K562 (cell line): ENCODE measurements at regions not wholly inside any gene's neighbourhood (a gene's known extent, or its start where the extent isn't known, plus 50 kb on each side); places are given as distances from the start of the nearest gene placed in this dataset.

ENCODE experiments used
- ATAC-seq: fragments of 200-7000 bp; cut with Tn5 transposase; 3 replicates; pipeline ENCODE4 v1.9.1; 2020; ENCODE audit warnings: moderate library complexity
- BruUV-seq: library from RNA; stranded (reverse); fragments of 400-500 nt; replicated peaks from 2 replicates; lab custom pipeline; 2021; lab: Mats Ljungman, UMichigan
- CTCF ChIA-PET: fragments of 300-600 bp; formaldehyde crosslinking; extraction: SDS; loops from one replicate; lab custom pipeline; 2021; ENCODE audit warnings: low intra/inter-chr PET ratio; lab: Yijun Ruan, JAX
- POLR2A ChIA-PET: fragments of 300-600, 350-650 bp; sonication (Branson Sonifier 250); formaldehyde crosslinking; extraction: SDS; loops from one replicate; lab custom pipeline; 2021; ENCODE audit warnings: antibody characterized with exemption, inconsistent platforms; lab: Yijun Ruan, JAX
- DNase-seq, 4 experiments: peaks; one replicate each; pipeline versions ENCODE4 v3.0.0 to v3.0.0-alpha.2; 2011 to 2018; ENCODE audit warnings: low spot score in 3 of 4, mixed read lengths in 3 of 4; ENCODE audit errors: extremely low read depth in 1 of 4
- FAIRE-seq: peaks from 2 replicates; lab custom pipeline; 2011; peaks lifted over from hg19 to GRCh38; lab: Jason Lieb, UNC
- H2AFZ ChIP-seq: 2 replicates; pipeline ENCODE4 v1.6.0; 2011; ENCODE audit warnings: low read depth, low read length, control low read depth, inconsistent platforms
- H3K27ac ChIP-seq: fragments of 200-600 bp; 3 replicates; pipeline ENCODE4 v1.8.0; 2011; ENCODE audit warnings: low read depth, mild to moderate bottlenecking, control low read depth, inconsistent platforms, low read length, moderate library complexity, mixed read lengths; ENCODE audit errors: extremely low read depth
- H3K27me3 ChIP-seq, 2 experiments: fragments of 300-600 bp in 1 of 2; 2 replicates in 1 of 2; 3 replicates in 1 of 2; pipeline versions ENCODE4 v1.6.0 to v1.8.0; 2011; ENCODE audit warnings: inconsistent platforms in 2 of 2, low read length in 2 of 2, mild to moderate bottlenecking in 1 of 2, mixed read lengths in 1 of 2, moderate library complexity in 1 of 2; ENCODE audit not compliant: control insufficient read depth in 2 of 2, insufficient read depth in 2 of 2
- H3K36me3 ChIP-seq: fragments of 300-600 bp; 3 replicates; pipeline ENCODE4 v1.8.0; 2011; ENCODE audit warnings: mild to moderate bottlenecking, low read length, inconsistent platforms; ENCODE audit not compliant: control insufficient read depth, insufficient read depth
- H3K4me1 ChIP-seq, 2 experiments: fragments of 200-600 bp in 1 of 2; replicated peaks in 1 of 2; 2 replicates in 1 of 2; 3 replicates in 1 of 2; pipeline versions ENCODE4 v1.5.1 to v1.8.0; 2011; ENCODE audit warnings: inconsistent platforms in 2 of 2, low read length in 2 of 2, mild to moderate bottlenecking in 1 of 2, mixed read lengths in 1 of 2, moderate library complexity in 1 of 2; ENCODE audit not compliant: control insufficient read depth in 2 of 2, insufficient read depth in 2 of 2
- H3K4me2 ChIP-seq: 2 replicates; pipeline ENCODE4 v1.6.1; 2011; ENCODE audit warnings: low read length, control low read depth, inconsistent platforms, mixed read lengths; ENCODE audit not compliant: insufficient read depth
- H3K4me3 ChIP-seq: fragments of 200-600 bp; sonication (generic), shearing (Covaris generic); 2 replicates; pipeline ENCODE4 v1.5.1; 2016; ENCODE audit warnings: control low read depth, inconsistent platforms
- H3K79me2 ChIP-seq: fragments of 200-600 bp; 3 replicates; pipeline ENCODE4 v1.8.0; 2011; ENCODE audit warnings: low read length, inconsistent platforms; ENCODE audit not compliant: control insufficient read depth, insufficient read depth
- H3K9ac ChIP-seq, 2 experiments: 2 replicates each; pipeline versions ENCODE4 v1.6.0 to v1.6.1; 2011; ENCODE audit warnings: low read depth in 2 of 2, low read length in 2 of 2, control low read depth in 1 of 2, inconsistent platforms in 1 of 2, mild to moderate bottlenecking in 1 of 2, mixed read lengths in 1 of 2; ENCODE audit not compliant: insufficient read depth in 1 of 2
- H3K9me1 ChIP-seq: one replicate; pipeline ENCODE4 v1.6.0; 2011; ENCODE audit warnings: inconsistent platforms, mild to moderate bottlenecking, low read length, moderate library complexity; ENCODE audit not compliant: control insufficient read depth, insufficient read depth
- H3K9me3 ChIP-seq: replicated peaks from 2 replicates; pipeline ENCODE4 v1.5.1; 2011; ENCODE audit warnings: low read depth, low read length, inconsistent platforms; ENCODE audit not compliant: control insufficient read depth, insufficient read depth
- H4K20me1 ChIP-seq: replicated peaks from 2 replicates; pipeline ENCODE4 v1.6.1; 2011; ENCODE audit warnings: low read length, inconsistent platforms, mixed read lengths; ENCODE audit not compliant: control insufficient read depth, insufficient read depth
- CHAMP1 ChIP-seq: fragments of 450-650 bp; IDR thresholded peaks from 2 replicates; pipeline ENCODE4 v1.6.1; 2016; ENCODE audit warnings: mild to moderate bottlenecking
- RBM17 ChIP-seq: fragments of 200-400 bp; formaldehyde crosslinking; IDR thresholded peaks from 2 replicates; pipeline ENCODE4 v1.6.1; 2017; ENCODE audit warnings: low read depth, mild to moderate bottlenecking, low read length, borderline replicate concordance
- THRA ChIP-seq: fragments of 450-650 bp; IDR thresholded peaks from 2 replicates; pipeline ENCODE4 v1.6.1; 2017; ENCODE audit warnings: mild to moderate bottlenecking, moderate library complexity
- ZFX ChIP-seq: sonication (generic); formaldehyde crosslinking; IDR thresholded peaks from 2 replicates; pipeline ENCODE4 v1.8.0; 2022; ENCODE audit warnings: mild to moderate bottlenecking, missing genetic modification reagents, moderate library complexity
- WGBS: fragments of 100-300 bp; shearing (Covaris generic); methylation state at CpG from one replicate; pipeline ENCODE4 v1.1.6; 2016; ENCODE audit warnings: low coverage, mixed read lengths; ENCODE audit not compliant: insufficient coverage; ENCODE audit errors: missing lambda C conversion rate; 5-methylcytosine and 5-hydroxymethylcytosine counted together
- in situ Hi-C: fragments of 300-500 bp; cut with MboI; formaldehyde crosslinking; loops from 4 replicates; pipeline ENCODE4 v1.15.0; 2018; ENCODE audit warnings: inconsistent platforms, mixed read lengths
- intact Hi-C: fragments of 100-400 bp; cut with micrococcal nuclease; formaldehyde crosslinking; loops from 2 replicates; pipeline ENCODE4 v1.14.2; 2022

- TF ChIP-seq RBM17: no peak
- TF ChIP-seq, all 486 proteins: peak for 0
Observed at GRCh38 chr11:26225646-26226045, 106.3 kb upstream of the ANO3 start (continued).

GRCh38 chr11:26227301-26227746, 104.6 kb upstream of the ANO3 start:
- Histone ChIP-seq H4K20me1 (no peaks in the 10 kb centered on the region), H3K36me3 (no peaks in the 10 kb centered on the region), H2AFZ (no peak overlapping the region), H3K4me2 (no peak overlapping the region), H3K79me2 (no peaks in the 10 kb centered on the region), H3K9me3 (0 out of 2 replicates have a peak, but pooled peaks cover 1% of the 10 kb centered on the region), H3K9me1 (no peaks in the 10 kb centered on the region), H3K27me3 (no peaks in the 10 kb centered on the region), H3K27ac (no peak overlapping the region), H3K4me1 (no peaks in the 10 kb centered on the region), H3K9ac (no peak overlapping the region), H3K4me3 (no peak overlapping the region)
- ChIA-PET CTCF (no interaction called here), POLR2A (no interaction called here)
- no peak for FAIRE-seq
- BruUV-seq: no TSS peak
- no peak for DNase-seq
- intact Hi-C loops (no loop called here), in situ Hi-C loops (no loop called here)
- no peak for ATAC-seq
- 3% methylated on average over 5 of the region's 5 CpGs for WGBS
- TF ChIP-seq ZFX (CRISPR knock-in tag) (no peak), THRA (no peak), CHAMP1 (no peak)
- TF ChIP-seq, all 486 proteins: peak for 0
